SKM-1 treated with dmso at 0.1 percent for 144 hours (cell line): ENCODE measurements at regions not wholly inside any gene's neighbourhood (a gene's known extent, or its start where the extent isn't known, plus 50 kb on each side); places are given as distances from the start of the nearest gene placed in this dataset.
"Not testable (repeated sequence)": the region's sequence is repeated elsewhere in the genome, so short reads cannot be mapped to it uniquely, and the experiment has no call there.

Experiments used
- DNase-seq: peaks from one replicate; lab custom pipeline; 2025; ENCODE audit not compliant: unreplicated experiment; lab: John Stamatoyannopoulos, UW

GRCh38 chr3:75579981-75580782, 83.9 kb upstream of the FRG2C start:
- peak; percentile 6 for DNase-seq

- DNase-seq = not testable (repeated sequence)
These were observed 81.6 kb upstream of the FRG2C start for GRCh38 chr3:75582536-75582935.

GRCh38 chr3:75583116-75583515, 81.0 kb upstream of the FRG2C start:
- DNase-seq = not testable (repeated sequence)

- DNase-seq = not testable (repeated sequence)
These were observed 76.4 kb upstream of the FRG2C start for GRCh38 chr3:75587695-75588094.

- DNase-seq = not testable (repeated sequence)
These were observed 73.7 kb upstream of the FRG2C start for GRCh38 chr3:75590382-75590781.

- not testable (repeated sequence) for DNase-seq
These were observed 59.7 kb upstream of the FRG2C start for GRCh38 chr3:75604286-75604934.

GRCh38 chr3:75607996-75608395, 56.1 kb upstream of the FRG2C start:
- not testable (repeated sequence) for DNase-seq

- DNase-seq = not testable (repeated sequence)
These were observed 54.5 kb upstream of the FRG2C start for GRCh38 chr3:75609598-75609997.

- no peak for DNase-seq
These were observed 53.4 kb upstream of the FRG2C start for GRCh38 chr3:75610773-75611172.

GRCh38 chr3:75611724-75612460, 52.2 kb upstream of the FRG2C start:
- DNase-seq = not testable (repeated sequence)
